SK-N-SH (cell line): ENCODE measurements at regions not wholly inside any gene's neighbourhood (a gene's known extent, or its start where the extent isn't known, plus 50 kb on each side); places are given as distances from the start of the nearest gene placed in this dataset.

ENCODE experiments used
- CTCF ChIA-PET: fragments of 300-600, 350-600 bp; formaldehyde crosslinking; extraction: SDS; loops from one replicate; lab custom pipeline; 2021; lab: Yijun Ruan, JAX
- POLR2A ChIA-PET: fragments of 350-600 bp; sonication (Branson Sonifier 250); formaldehyde crosslinking; extraction: SDS; loops from one replicate; lab custom pipeline; 2020; ENCODE audit warnings: antibody characterized with exemption, inconsistent platforms; lab: Yijun Ruan, JAX
- DNase-seq: peaks from one replicate; pipeline ENCODE4 v3.0.0; 2012
- H2AFZ ChIP-seq: fragments of 200-600 bp; sonication (generic); 2 replicates; pipeline ENCODE4 v1.8.1; 2016; ENCODE audit warnings: antibody characterized with exemption, mild to moderate bottlenecking, low read depth
- H3F3A ChIP-seq: fragments of 200-600 bp; sonication (generic); replicated peaks from 2 replicates; pipeline ENCODE3; 2016; ENCODE audit warnings: antibody characterized with exemption, mild to moderate bottlenecking; ENCODE audit not compliant: insufficient read depth
- H3K27ac ChIP-seq, 2 experiments: fragments of 200-500 bp in 1 of 2; fragments of 200-600 bp in 1 of 2; sonication (Bioruptor generic) in 1 of 2; sonication (generic), shearing (Covaris generic) in 1 of 2; 2 replicates each; pipeline versions ENCODE4 v1.5.1 to v1.6.1; 2014 to 2016; ENCODE audit warnings: low read depth in 2 of 2, inconsistent platforms in 1 of 2, low read length in 1 of 2, mild to moderate bottlenecking in 1 of 2, mixed read lengths in 1 of 2
- H3K27me3 ChIP-seq: fragments of 200-600 bp; sonication (generic), shearing (Covaris generic); 2 replicates; pipeline ENCODE4 v1.6.1; 2016; ENCODE audit warnings: mixed run types; ENCODE audit not compliant: insufficient read depth
- H3K36me3 ChIP-seq, 2 experiments: fragments of 200-500 bp in 1 of 2; fragments of 200-600 bp in 1 of 2; sonication (Bioruptor generic) in 1 of 2; sonication (generic) in 1 of 2; replicated peaks in 1 of 2; 2 replicates each; pipeline versions ENCODE3 to v1.5.1; 2014 to 2016; ENCODE audit warnings: low read length in 1 of 2, mild to moderate bottlenecking in 1 of 2; ENCODE audit not compliant: insufficient read depth in 2 of 2, control insufficient read depth in 1 of 2
- H3K4me1 ChIP-seq, 2 experiments: fragments of 200-500 bp in 1 of 2; fragments of 200-600 bp in 1 of 2; sonication (Bioruptor generic) in 1 of 2; sonication (generic), shearing (Covaris generic) in 1 of 2; 2 replicates each; pipeline versions ENCODE4 v1.5.1 to v1.6.1; 2014 to 2016; ENCODE audit warnings: low read depth in 1 of 2, low read length in 1 of 2, mixed run types in 1 of 2; ENCODE audit not compliant: insufficient read depth in 2 of 2, control insufficient read depth in 1 of 2
- H3K4me2 ChIP-seq: fragments of 200-600 bp; sonication (generic), shearing (Covaris generic); 2 replicates; pipeline ENCODE4 v1.6.1; 2017; ENCODE audit warnings: mixed run types
- H3K4me3 ChIP-seq, 2 experiments: fragments of 200-500 bp in 1 of 2; fragments of 200-600 bp in 1 of 2; sonication (Bioruptor generic) in 1 of 2; sonication (generic), shearing (Covaris generic) in 1 of 2; 2 replicates each; pipeline versions ENCODE4 v1.5.1 to v1.8.1; 2014 to 2016; ENCODE audit warnings: low read depth in 2 of 2, inconsistent platforms in 1 of 2, low read length in 1 of 2, mild to moderate bottlenecking in 1 of 2, mixed read lengths in 1 of 2, moderate library complexity in 1 of 2
- H3K79me2 ChIP-seq: fragments of 200-600 bp; sonication (generic); 2 replicates; pipeline ENCODE4 v1.8.1; 2017; ENCODE audit warnings: mild to moderate bottlenecking; ENCODE audit not compliant: insufficient read depth
- H3K9ac ChIP-seq: fragments of 200-600 bp; sonication (generic); 2 replicates; pipeline ENCODE4 v1.6.1; 2017; ENCODE audit warnings: mixed run types
- H3K9me2 ChIP-seq: fragments of 200-600 bp; sonication (generic); 2 replicates; pipeline ENCODE4 v1.6.1; 2017; ENCODE audit warnings: mixed run types
- H3K9me3 ChIP-seq: fragments of 200-600 bp; sonication (generic); 2 replicates; pipeline ENCODE4 v1.6.1; 2017; ENCODE audit warnings: mixed run types, mild to moderate bottlenecking, moderate library complexity
- H4K20me1 ChIP-seq: fragments of 200-600 bp; sonication (generic); 2 replicates; pipeline ENCODE4 v1.6.1; 2017; ENCODE audit warnings: mild to moderate bottlenecking, mixed run types; ENCODE audit not compliant: insufficient read depth
- ELF1 ChIP-seq: IDR thresholded peaks from 2 replicates; pipeline ENCODE4 v1.4.0; 2012
- EP300 ChIP-seq, 2 experiments: IDR thresholded peaks; 2 replicates each; pipeline versions ENCODE4 v1.4.0 to v1.6.1; 2012; ENCODE audit warnings: borderline replicate concordance in 1 of 2, low read depth in 1 of 2, low read length in 1 of 2
- FOXJ3 ChIP-seq: sonication (generic); formaldehyde crosslinking; IDR thresholded peaks from 2 replicates; pipeline ENCODE4 v1.5.1; 2020; ENCODE audit warnings: mild to moderate bottlenecking, missing genetic modification reagents
- NFIC ChIP-seq: IDR thresholded peaks from 2 replicates; pipeline ENCODE4 v1.4.0; 2012; ENCODE audit warnings: borderline replicate concordance
- POLR2AphosphoS5 ChIP-seq: IDR thresholded peaks from 2 replicates; pipeline ENCODE4 v1.6.1; 2012; ENCODE audit warnings: low read depth, low read length
- RCOR1 ChIP-seq: fragments of 150-350 bp; IDR thresholded peaks from 2 replicates; pipeline ENCODE4 v1.6.1; 2017; ENCODE audit warnings: antibody characterized with exemption, low read length
- RXRA ChIP-seq: IDR thresholded peaks from 2 replicates; pipeline ENCODE4 v1.4.0; 2012; ENCODE audit warnings: low read depth, mild to moderate bottlenecking, borderline replicate concordance
- YY1 ChIP-seq: IDR thresholded peaks from 2 replicates; pipeline ENCODE4 v1.4.0; 2012; ENCODE audit warnings: low read depth, mild to moderate bottlenecking
- WGBS: methylation state at CpG from one replicate; pipeline ENCODE4 v1.1.6; 2017; ENCODE audit warnings: low lambda C conversion rate; 5-methylcytosine and 5-hydroxymethylcytosine counted together
- TF ChIP-seq, protein P1 (sequence below): IDR thresholded peaks from 2 replicates; pipeline ENCODE4 v1.6.1; 2012; ENCODE audit warnings: mild to moderate bottlenecking, low read depth, low read length, moderate library complexity
- TF ChIP-seq, protein P2 (sequence below): fragments of 150-350 bp; IDR thresholded peaks from 2 replicates; pipeline ENCODE4 v1.6.1; 2016; ENCODE audit warnings: mild to moderate bottlenecking, low read depth, low read length
- TF ChIP-seq, protein P3 (sequence below): IDR thresholded peaks from 2 replicates; pipeline ENCODE4 v1.4.0; 2012; ENCODE audit warnings: low read depth, borderline replicate concordance
- TF ChIP-seq, protein P4 (sequence below): IDR thresholded peaks from 2 replicates; pipeline ENCODE4; 2012

DNA sequence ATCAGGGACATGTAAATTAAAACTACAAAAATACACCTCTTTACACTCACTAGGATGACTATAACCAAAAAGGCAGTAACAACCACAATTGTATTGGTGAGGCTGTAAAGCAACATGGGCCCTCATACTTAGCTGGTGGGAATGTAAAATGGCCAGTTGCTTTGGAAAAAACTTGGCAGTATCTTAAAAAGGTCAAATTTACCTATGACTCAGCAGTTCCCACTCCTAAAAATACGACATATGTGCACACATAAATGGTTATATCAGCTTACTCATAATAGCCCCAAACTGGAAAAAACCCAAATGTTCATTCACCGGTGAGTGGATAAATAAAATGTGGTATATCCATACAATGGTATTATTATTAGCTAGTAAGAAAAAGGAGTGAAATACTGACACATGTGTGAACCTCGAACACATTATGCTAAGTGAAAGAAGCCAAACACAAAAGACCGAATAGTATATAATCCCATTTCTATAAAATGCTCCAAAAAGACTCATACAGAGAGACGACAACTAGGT lies 391.4 kb downstream of the NPIPA8 start:
- 51% methylated on average over 5 of the region's 5 CpGs for WGBS
- no peak overlapping the region for H3K4me3 ChIP-seq
- H3K9me3 ChIP-seq = no peaks in the 10 kb centered on the region
- H3K27ac ChIP-seq = no peak overlapping the region; a peak in 1 of 4 replicates
- H3K36me3 ChIP-seq = no peaks in the 10 kb centered on the region
- H3K9me2 ChIP-seq = no peaks in the 10 kb centered on the region
- no peaks in the 10 kb centered on the region for H3K79me2 ChIP-seq
- TF ChIP-seq FOXJ3 (CRISPR knock-in tag) = no peak
- TF ChIP-seq POLR2AphosphoS5 = no peak
- no peak for TF ChIP-seq NFIC
- no peak for TF ChIP-seq RCOR1
- TF ChIP-seq, protein P1, sequence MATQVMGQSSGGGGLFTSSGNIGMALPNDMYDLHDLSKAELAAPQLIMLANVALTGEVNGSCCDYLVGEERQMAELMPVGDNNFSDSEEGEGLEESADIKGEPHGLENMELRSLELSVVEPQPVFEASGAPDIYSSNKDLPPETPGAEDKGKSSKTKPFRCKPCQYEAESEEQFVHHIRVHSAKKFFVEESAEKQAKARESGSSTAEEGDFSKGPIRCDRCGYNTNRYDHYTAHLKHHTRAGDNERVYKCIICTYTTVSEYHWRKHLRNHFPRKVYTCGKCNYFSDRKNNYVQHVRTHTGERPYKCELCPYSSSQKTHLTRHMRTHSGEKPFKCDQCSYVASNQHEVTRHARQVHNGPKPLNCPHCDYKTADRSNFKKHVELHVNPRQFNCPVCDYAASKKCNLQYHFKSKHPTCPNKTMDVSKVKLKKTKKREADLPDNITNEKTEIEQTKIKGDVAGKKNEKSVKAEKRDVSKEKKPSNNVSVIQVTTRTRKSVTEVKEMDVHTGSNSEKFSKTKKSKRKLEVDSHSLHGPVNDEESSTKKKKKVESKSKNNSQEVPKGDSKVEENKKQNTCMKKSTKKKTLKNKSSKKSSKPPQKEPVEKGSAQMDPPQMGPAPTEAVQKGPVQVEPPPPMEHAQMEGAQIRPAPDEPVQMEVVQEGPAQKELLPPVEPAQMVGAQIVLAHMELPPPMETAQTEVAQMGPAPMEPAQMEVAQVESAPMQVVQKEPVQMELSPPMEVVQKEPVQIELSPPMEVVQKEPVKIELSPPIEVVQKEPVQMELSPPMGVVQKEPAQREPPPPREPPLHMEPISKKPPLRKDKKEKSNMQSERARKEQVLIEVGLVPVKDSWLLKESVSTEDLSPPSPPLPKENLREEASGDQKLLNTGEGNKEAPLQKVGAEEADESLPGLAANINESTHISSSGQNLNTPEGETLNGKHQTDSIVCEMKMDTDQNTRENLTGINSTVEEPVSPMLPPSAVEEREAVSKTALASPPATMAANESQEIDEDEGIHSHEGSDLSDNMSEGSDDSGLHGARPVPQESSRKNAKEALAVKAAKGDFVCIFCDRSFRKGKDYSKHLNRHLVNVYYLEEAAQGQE = no peak
- TF ChIP-seq ELF1 = no peak
- TF ChIP-seq RXRA = no peak
- TF ChIP-seq, protein P2, sequence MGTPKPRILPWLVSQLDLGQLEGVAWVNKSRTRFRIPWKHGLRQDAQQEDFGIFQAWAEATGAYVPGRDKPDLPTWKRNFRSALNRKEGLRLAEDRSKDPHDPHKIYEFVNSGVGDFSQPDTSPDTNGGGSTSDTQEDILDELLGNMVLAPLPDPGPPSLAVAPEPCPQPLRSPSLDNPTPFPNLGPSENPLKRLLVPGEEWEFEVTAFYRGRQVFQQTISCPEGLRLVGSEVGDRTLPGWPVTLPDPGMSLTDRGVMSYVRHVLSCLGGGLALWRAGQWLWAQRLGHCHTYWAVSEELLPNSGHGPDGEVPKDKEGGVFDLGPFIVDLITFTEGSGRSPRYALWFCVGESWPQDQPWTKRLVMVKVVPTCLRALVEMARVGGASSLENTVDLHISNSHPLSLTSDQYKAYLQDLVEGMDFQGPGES = no peak
- TF ChIP-seq YY1 = no peak
- TF ChIP-seq, protein P3, sequence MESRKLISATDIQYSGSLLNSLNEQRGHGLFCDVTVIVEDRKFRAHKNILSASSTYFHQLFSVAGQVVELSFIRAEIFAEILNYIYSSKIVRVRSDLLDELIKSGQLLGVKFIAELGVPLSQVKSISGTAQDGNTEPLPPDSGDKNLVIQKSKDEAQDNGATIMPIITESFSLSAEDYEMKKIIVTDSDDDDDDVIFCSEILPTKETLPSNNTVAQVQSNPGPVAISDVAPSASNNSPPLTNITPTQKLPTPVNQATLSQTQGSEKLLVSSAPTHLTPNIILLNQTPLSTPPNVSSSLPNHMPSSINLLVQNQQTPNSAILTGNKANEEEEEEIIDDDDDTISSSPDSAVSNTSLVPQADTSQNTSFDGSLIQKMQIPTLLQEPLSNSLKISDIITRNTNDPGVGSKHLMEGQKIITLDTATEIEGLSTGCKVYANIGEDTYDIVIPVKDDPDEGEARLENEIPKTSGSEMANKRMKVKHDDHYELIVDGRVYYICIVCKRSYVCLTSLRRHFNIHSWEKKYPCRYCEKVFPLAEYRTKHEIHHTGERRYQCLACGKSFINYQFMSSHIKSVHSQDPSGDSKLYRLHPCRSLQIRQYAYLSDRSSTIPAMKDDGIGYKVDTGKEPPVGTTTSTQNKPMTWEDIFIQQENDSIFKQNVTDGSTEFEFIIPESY = no peak
- no peak for TF ChIP-seq EP300 (IDR thresholded peaks at IDR 0.05; ENCODE audit: borderline replicate concordance in 1 of 2, low read depth in 1 of 2, low read length in 1 of 2)
- TF ChIP-seq, protein P4, sequence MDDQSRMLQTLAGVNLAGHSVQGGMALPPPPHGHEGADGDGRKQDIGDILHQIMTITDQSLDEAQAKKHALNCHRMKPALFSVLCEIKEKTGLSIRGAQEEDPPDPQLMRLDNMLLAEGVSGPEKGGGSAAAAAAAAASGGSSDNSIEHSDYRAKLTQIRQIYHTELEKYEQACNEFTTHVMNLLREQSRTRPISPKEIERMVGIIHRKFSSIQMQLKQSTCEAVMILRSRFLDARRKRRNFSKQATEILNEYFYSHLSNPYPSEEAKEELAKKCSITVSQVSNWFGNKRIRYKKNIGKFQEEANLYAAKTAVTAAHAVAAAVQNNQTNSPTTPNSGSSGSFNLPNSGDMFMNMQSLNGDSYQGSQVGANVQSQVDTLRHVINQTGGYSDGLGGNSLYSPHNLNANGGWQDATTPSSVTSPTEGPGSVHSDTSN = no peak
- TF ChIP-seq, all 33 proteins: peak for 0
- Histone ChIP-seq H3K4me1 (peaks cover 0 to 11% of the 10 kb centered on the region in 2 experiments; a peak in 2 of 4 replicates), H3K4me2 (no peak overlapping the region), H3K9ac (no peak overlapping the region), H2AFZ (no peak overlapping the region), H4K20me1 (no peaks in the 10 kb centered on the region), H3F3A (no peaks in the 10 kb centered on the region), H3K27me3 (no peaks in the 10 kb centered on the region)
- DNase-seq = no peak
- ChIA-PET CTCF (no interaction called here), POLR2A (no interaction called here)
